GM18858 (cell line): ENCODE measurements at regions not wholly inside any gene's neighbourhood (a gene's known extent, or its start where the extent isn't known, plus 50 kb on each side); places are given as distances from the start of the nearest gene placed in this dataset.
"Not testable (repeated sequence)": the region's sequence is repeated elsewhere in the genome, so short reads cannot be mapped to it uniquely, and the experiment has no call there.

Experiments used
- ATAC-seq: cut with Tn5 transposase; IDR thresholded peaks from one replicate; pipeline ENCODE4 v1.9.1; 2021; ENCODE audit not compliant: unreplicated experiment

GRCh38 chr3:17812328-17812727 lies 69.9 kb upstream of the TBC1D5 start:
- ATAC-seq: not testable (repeated sequence)

GRCh38 chr3:17811646-17812045 lies 69.2 kb upstream of the TBC1D5 start:
- ATAC-seq: no peak

GRCh38 chr3:17810759-17811158 lies 68.3 kb upstream of the TBC1D5 start:
- ATAC-seq: no peak

GRCh38 chr3:17808994-17809393 lies 66.6 kb upstream of the TBC1D5 start:
- no peak for ATAC-seq

- ATAC-seq: no peak
Measured at GRCh38 chr3:17806876-17807275, 64.4 kb upstream of the TBC1D5 start.

- no peak for ATAC-seq
Measured at GRCh38 chr3:17806201-17806600, 63.8 kb upstream of the TBC1D5 start.

- no peak for ATAC-seq
Measured at GRCh38 chr3:17805461-17805940, 63.1 kb upstream of the TBC1D5 start.

GRCh38 chr3:17802950-17803349 lies 60.5 kb upstream of the TBC1D5 start:
- ATAC-seq: peak; percentile 58

- no peak for ATAC-seq
Measured at GRCh38 chr3:17801131-17801530, 58.7 kb upstream of the TBC1D5 start.

GRCh38 chr3:17800232-17800631 lies 57.8 kb upstream of the TBC1D5 start:
- no peak for ATAC-seq

GRCh38 chr3:17799312-17799711 lies 56.9 kb upstream of the TBC1D5 start:
- no peak for ATAC-seq

GRCh38 chr3:17798000-17798399 lies 55.6 kb upstream of the TBC1D5 start:
- ATAC-seq: no peak

- ATAC-seq: no peak
Measured at GRCh38 chr3:17795711-17796110, 53.3 kb upstream of the TBC1D5 start.

GRCh38 chr3:17795280-17795679 lies 52.8 kb upstream of the TBC1D5 start:
- no peak for ATAC-seq

GRCh38 chr3:17793542-17794195 lies 51.2 kb upstream of the TBC1D5 start:
- ATAC-seq: no peak
